Karpas-422 (cell line): ENCODE measurements at regions not wholly inside any gene's neighbourhood (a gene's known extent, or its start where the extent isn't known, plus 50 kb on each side); places are given as distances from the start of the nearest gene placed in this dataset.

Source experiments
- DNase-seq: peaks from one replicate; pipeline ENCODE4 v3.0.0-alpha.2; 2015
- H2AFZ ChIP-seq: fragments of 200-600 bp; sonication (generic); 2 replicates; pipeline ENCODE4 v1.6.1; 2014; ENCODE audit warnings: antibody characterized with exemption, low read length, mixed read lengths
- H3K27ac ChIP-seq: fragments of 200-600 bp; sonication (generic); 2 replicates; pipeline ENCODE4 v1.5.1; 2014; ENCODE audit warnings: mild to moderate bottlenecking, low read length, moderate library complexity
- H3K27me3 ChIP-seq: fragments of 200-600 bp; sonication (generic); 2 replicates; pipeline ENCODE4 v1.6.1; 2014; ENCODE audit warnings: low read length, mixed read lengths
- H3K36me3 ChIP-seq: fragments of 200-600 bp; sonication (generic); 2 replicates; pipeline ENCODE4 v1.6.1; 2014; ENCODE audit warnings: low read length, mixed read lengths; ENCODE audit not compliant: insufficient read depth
- H3K4me1 ChIP-seq: fragments of 200-600 bp; sonication (generic); 2 replicates; pipeline ENCODE4 v1.6.1; 2014; ENCODE audit warnings: mild to moderate bottlenecking, low read length, mixed read lengths
- H3K4me2 ChIP-seq: fragments of 200-600 bp; sonication (generic); 2 replicates; pipeline ENCODE4 v1.6.1; 2014; ENCODE audit warnings: low read length, low read depth, mild to moderate bottlenecking; ENCODE audit not compliant: poor library complexity, severe bottlenecking
- H3K4me3 ChIP-seq: fragments of 200-600 bp; sonication (generic); 2 replicates; pipeline ENCODE4 v1.5.1; 2014; ENCODE audit warnings: mild to moderate bottlenecking, antibody characterized with exemption, low read length, mixed read lengths
- H3K79me2 ChIP-seq: fragments of 200-600 bp; sonication (generic); 2 replicates; pipeline ENCODE4 v1.6.1; 2014; ENCODE audit warnings: mild to moderate bottlenecking, low read length, mixed read lengths
- H3K9ac ChIP-seq: fragments of 200-600 bp; sonication (generic); 2 replicates; pipeline ENCODE4 v1.6.0; 2014; ENCODE audit warnings: low read length
- H3K9me2 ChIP-seq: fragments of 200-600 bp; sonication (generic), shearing (Covaris generic); replicated peaks from 2 replicates; pipeline ENCODE4 v1.6.0; 2014; ENCODE audit warnings: mild to moderate bottlenecking, low read length, moderate library complexity; ENCODE audit not compliant: insufficient read depth
- H3K9me3 ChIP-seq: fragments of 300-700, 200-600 bp; sonication (generic); 2 replicates; pipeline ENCODE4 v1.6.1; 2014; ENCODE audit warnings: low read length, mixed read lengths
- H4K20me1 ChIP-seq: fragments of 200-600 bp; sonication (generic); 2 replicates; pipeline ENCODE4 v1.6.1; 2014; ENCODE audit warnings: mild to moderate bottlenecking, antibody characterized with exemption, low read length, low read depth; ENCODE audit not compliant: insufficient read depth

- Histone ChIP-seq H2AFZ (no peak overlapping the region), H3K27ac (no peak overlapping the region), H3K27me3 (no peaks in the 10 kb centered on the region), H3K9me2 (no peaks in the 10 kb centered on the region), H3K4me2 (no peak overlapping the region), H3K4me3 (no peak overlapping the region), H4K20me1 (no peaks in the 10 kb centered on the region), H3K9me3 (no peaks in the 10 kb centered on the region), H3K79me2 (no peaks in the 10 kb centered on the region), H3K9ac (no peak overlapping the region), H3K36me3 (no peaks in the 10 kb centered on the region), H3K4me1 (no peaks in the 10 kb centered on the region)
- no peak for DNase-seq
These were observed 282.9 kb upstream of the IGFBP3 start for GRCh38 chr7:46203926-46204325.

GRCh38 chr7:46202379-46202778 is 281.3 kb upstream of the IGFBP3 start:
- H3K36me3 ChIP-seq: no peaks in the 10 kb centered on the region
- H3K4me1 ChIP-seq: no peaks in the 10 kb centered on the region
- H3K4me3 ChIP-seq: no peak overlapping the region
- no peak overlapping the region for H2AFZ ChIP-seq
- no peak for DNase-seq
- no peaks in the 10 kb centered on the region for H4K20me1 ChIP-seq
- no peak overlapping the region for H3K9ac ChIP-seq
- H3K4me2 ChIP-seq: no peak overlapping the region
- H3K9me3 ChIP-seq: no peaks in the 10 kb centered on the region
- H3K9me2 ChIP-seq: no peaks in the 10 kb centered on the region
- no peaks in the 10 kb centered on the region for H3K27me3 ChIP-seq
- no peaks in the 10 kb centered on the region for H3K79me2 ChIP-seq
- H3K27ac ChIP-seq: no peak overlapping the region

DNA sequence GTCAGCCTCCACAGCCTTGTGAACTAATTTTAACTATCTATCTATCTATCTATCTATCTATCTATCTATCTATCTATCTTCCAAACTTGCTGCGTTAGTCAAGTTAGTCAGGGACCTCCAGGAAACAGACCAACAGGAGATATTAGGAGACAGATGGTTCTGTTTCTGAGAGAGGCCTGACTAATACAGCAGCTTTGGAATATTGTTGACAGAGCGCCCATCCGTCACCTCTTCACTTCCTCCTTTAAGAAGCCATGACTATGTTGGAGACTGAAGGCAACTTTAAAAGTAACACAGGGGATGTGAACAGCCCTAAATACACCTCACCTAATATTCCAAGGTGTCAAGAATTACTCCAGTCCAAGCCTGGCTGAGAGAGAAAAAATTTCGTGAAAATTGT is 280.9 kb upstream of the IGFBP3 start:
- H3K4me1 ChIP-seq: no peaks in the 10 kb centered on the region
- H2AFZ ChIP-seq: no peak overlapping the region
- no peak overlapping the region for H3K4me2 ChIP-seq
- no peaks in the 10 kb centered on the region for H3K79me2 ChIP-seq
- H3K27ac ChIP-seq: no peak overlapping the region
- no peak overlapping the region for H3K9ac ChIP-seq
- H4K20me1 ChIP-seq: no peaks in the 10 kb centered on the region
- DNase-seq: no peak
- no peaks in the 10 kb centered on the region for H3K9me3 ChIP-seq
- H3K9me2 ChIP-seq: no peaks in the 10 kb centered on the region
- H3K4me3 ChIP-seq: no peak overlapping the region
- H3K36me3 ChIP-seq: no peaks in the 10 kb centered on the region
- no peaks in the 10 kb centered on the region for H3K27me3 ChIP-seq

DNA sequence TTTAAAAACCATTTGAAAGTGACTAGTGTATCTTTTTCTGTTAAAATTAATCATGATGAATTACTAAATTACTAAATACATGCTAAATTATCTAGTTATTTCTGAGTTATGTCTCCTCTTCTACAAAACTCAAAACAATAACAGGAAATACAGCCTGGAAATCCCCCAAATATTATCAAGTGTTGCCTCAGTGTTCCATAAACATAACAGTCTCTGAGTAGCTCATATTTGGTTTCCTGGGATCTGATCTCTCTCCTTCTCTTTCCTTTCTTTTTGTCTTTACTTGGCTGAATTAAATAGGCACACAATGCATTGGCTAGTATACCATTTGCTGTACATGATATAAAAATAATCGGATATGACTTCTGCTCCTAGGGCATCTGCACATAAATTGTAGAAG is 277.6 kb upstream of the IGFBP3 start:
- H3K4me3 ChIP-seq: no peak overlapping the region
- H3K27ac ChIP-seq: no peak overlapping the region
- no peaks in the 10 kb centered on the region for H3K79me2 ChIP-seq
- H3K9ac ChIP-seq: no peak overlapping the region
- H2AFZ ChIP-seq: no peak overlapping the region
- H3K4me1 ChIP-seq: no peaks in the 10 kb centered on the region
- H3K36me3 ChIP-seq: no peaks in the 10 kb centered on the region
- no peak for DNase-seq
- no peaks in the 10 kb centered on the region for H4K20me1 ChIP-seq
- H3K9me2 ChIP-seq: no peaks in the 10 kb centered on the region; the same call in 1 of the 2 replicates
- no peaks in the 10 kb centered on the region for H3K27me3 ChIP-seq
- no peaks in the 10 kb centered on the region for H3K9me3 ChIP-seq
- H3K4me2 ChIP-seq: no peak overlapping the region

DNA sequence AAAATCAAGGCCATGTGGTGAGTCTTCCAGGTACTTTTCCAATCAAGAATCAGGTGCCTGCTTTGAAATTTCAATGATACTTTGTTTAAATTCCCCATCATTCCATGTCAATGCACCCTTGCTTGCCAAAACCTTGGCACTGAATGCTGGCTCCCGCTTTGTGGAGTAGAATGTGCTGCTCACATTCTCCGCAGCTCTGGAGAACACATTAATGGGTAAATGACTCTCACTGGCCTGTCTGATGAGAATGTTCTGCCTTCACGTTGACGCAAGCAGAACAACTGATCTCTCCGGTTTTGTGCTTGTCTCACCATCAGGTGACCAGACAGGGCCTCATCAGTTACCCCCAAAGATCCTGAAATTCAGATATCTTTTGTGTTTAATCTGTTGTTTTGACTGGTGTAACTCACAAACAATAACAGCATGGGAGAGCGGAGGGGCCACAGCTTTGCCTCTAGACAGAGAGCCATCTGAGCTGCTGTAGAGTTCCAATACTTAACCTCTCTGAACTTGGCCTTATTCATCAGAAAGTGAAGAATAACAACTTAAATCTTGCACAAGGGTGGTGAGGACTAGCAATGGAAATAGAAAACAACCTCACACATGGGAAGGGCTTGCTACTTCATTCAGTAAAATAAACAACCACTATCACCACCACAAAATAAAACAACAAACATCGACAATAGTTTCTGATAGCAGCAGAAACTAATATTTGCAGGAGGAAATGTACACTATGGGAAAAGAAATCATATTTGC is 276.9 kb upstream of the IGFBP3 start:
- H3K36me3 ChIP-seq: no peaks in the 10 kb centered on the region
- no peaks in the 10 kb centered on the region for H3K79me2 ChIP-seq
- H3K4me2 ChIP-seq: no peak overlapping the region
- DNase-seq: no peak
- no peaks in the 10 kb centered on the region for H3K4me1 ChIP-seq
- H3K9ac ChIP-seq: no peak overlapping the region
- no peaks in the 10 kb centered on the region; the same call in 1 of the 2 replicates for H3K9me2 ChIP-seq
- no peak overlapping the region for H3K4me3 ChIP-seq
- H3K27ac ChIP-seq: no peak overlapping the region
- no peaks in the 10 kb centered on the region for H3K9me3 ChIP-seq
- H2AFZ ChIP-seq: no peak overlapping the region
- H4K20me1 ChIP-seq: no peaks in the 10 kb centered on the region
- H3K27me3 ChIP-seq: no peaks in the 10 kb centered on the region

DNA sequence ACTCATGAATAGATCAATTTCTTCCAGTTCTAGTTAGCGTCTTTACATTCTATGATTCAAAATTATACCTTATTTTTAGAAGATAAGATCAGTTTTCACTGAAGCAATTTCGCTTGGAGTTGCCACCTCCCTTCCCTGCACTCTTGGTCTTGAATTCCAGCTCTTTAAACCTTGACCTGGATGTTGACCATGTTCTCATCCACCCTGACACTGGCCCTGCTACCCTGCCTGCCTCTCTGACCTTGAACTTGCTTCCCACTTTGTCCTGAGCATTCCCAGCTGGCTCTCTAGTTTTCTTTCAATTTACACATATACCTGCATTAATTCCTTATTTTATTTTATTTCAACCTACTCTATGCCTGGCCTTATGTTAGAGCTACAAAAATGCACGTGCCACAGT is 274.9 kb upstream of the IGFBP3 start:
- no peaks in the 10 kb centered on the region; the same call in 1 of the 2 replicates for H3K9me2 ChIP-seq
- no peak for DNase-seq

DNA sequence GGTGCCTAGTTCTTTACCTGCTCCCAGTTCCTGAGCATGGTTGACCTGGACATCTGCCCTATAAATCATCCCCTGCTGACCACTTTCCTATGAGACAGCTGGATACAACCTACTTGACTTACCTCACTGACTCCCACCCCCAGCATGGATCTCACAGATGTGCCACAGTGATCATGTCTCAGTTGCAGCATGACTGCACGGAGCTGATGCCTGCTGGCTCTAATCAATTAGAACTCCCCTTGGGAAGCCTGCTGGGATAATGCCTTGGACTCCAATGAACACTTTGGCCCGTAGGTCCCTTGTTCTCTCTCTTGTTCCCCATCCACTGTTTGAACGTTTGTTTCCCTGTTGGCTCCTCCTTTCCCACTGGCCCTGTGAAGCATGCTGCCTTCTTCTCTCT is 271.2 kb upstream of the IGFBP3 start:
- Histone ChIP-seq H3K9ac (no peak overlapping the region), H3K4me1 (no peaks in the 10 kb centered on the region), H3K9me2 (no peaks in the 10 kb centered on the region; the same call in 1 of the 2 replicates), H3K4me3 (no peak overlapping the region), H3K4me2 (no peak overlapping the region), H3K9me3 (no peaks in the 10 kb centered on the region), H3K27me3 (no peaks in the 10 kb centered on the region), H3K27ac (no peak overlapping the region), H3K79me2 (no peaks in the 10 kb centered on the region), H4K20me1 (no peaks in the 10 kb centered on the region), H3K36me3 (no peaks in the 10 kb centered on the region), H2AFZ (no peak overlapping the region)
- no peak for DNase-seq

More for the DNA sequence above, 274.9 kb upstream of the IGFBP3 start:
- Histone ChIP-seq H3K4me2 (no peak overlapping the region), H3K79me2 (no peaks in the 10 kb centered on the region), H3K9ac (no peak overlapping the region), H3K4me1 (no peaks in the 10 kb centered on the region), H3K9me3 (no peaks in the 10 kb centered on the region), H3K27me3 (no peaks in the 10 kb centered on the region), H3K27ac (no peak overlapping the region), H3K36me3 (no peaks in the 10 kb centered on the region), H4K20me1 (no peaks in the 10 kb centered on the region), H2AFZ (no peak overlapping the region), H3K4me3 (no peak overlapping the region)

- Histone ChIP-seq H3K4me1 (no peaks in the 10 kb centered on the region), H3K27ac (no peak overlapping the region), H3K4me3 (no peak overlapping the region), H3K9me2 (no peaks in the 10 kb centered on the region; the same call in 1 of the 2 replicates), H3K79me2 (no peaks in the 10 kb centered on the region), H4K20me1 (no peaks in the 10 kb centered on the region), H3K9ac (no peak overlapping the region), H3K4me2 (no peak overlapping the region), H2AFZ (no peak overlapping the region), H3K27me3 (no peaks in the 10 kb centered on the region), H3K9me3 (no peaks in the 10 kb centered on the region), H3K36me3 (no peaks in the 10 kb centered on the region)
- DNase-seq: no peak
These were observed 270.7 kb upstream of the IGFBP3 start for GRCh38 chr7:46191776-46192175.
